Transverse colon (tissue), 3 donors: ENCODE measurements at regions not wholly inside any gene's neighbourhood (a gene's known extent, or its start where the extent isn't known, plus 50 kb on each side); places are given as distances from the start of the nearest gene placed in this dataset.

Experiments
- CTCF ChIP-seq, 5 experiments: fragments of 200-600 bp in 3 of 5; fragments of 450-650 bp in 2 of 5; sonication (generic) in 3 of 5; IDR thresholded peaks; 1 replicate in 2 of 5; 2 replicates in 3 of 5; pipeline ENCODE4 v1.5.1; 2016 to 2017; ENCODE audit warnings: antibody characterized with exemption in 5 of 5, inconsistent platforms in 3 of 5, mild to moderate bottlenecking in 2 of 5, moderate library complexity in 1 of 5
- EP300 ChIP-seq: sonication (generic); formaldehyde crosslinking; IDR thresholded peaks from one replicate; pipeline ENCODE4 v1.6.1; 2017; ENCODE audit warnings: antibody characterized with exemption, low read depth

- TF ChIP-seq CTCF (IDR thresholded peaks at IDR 0.05) (no peak), EP300 (no peak)
Observed at GRCh38 chr7:106736123-106736507, 75.2 kb upstream of the CCDC71L start.
